ENCODE measurements at regions not wholly inside any gene's neighbourhood (a gene's known extent, or its start where the extent isn't known, plus 50 kb on each side); places are given as distances from the start of the nearest gene placed in this dataset.

DNA sequence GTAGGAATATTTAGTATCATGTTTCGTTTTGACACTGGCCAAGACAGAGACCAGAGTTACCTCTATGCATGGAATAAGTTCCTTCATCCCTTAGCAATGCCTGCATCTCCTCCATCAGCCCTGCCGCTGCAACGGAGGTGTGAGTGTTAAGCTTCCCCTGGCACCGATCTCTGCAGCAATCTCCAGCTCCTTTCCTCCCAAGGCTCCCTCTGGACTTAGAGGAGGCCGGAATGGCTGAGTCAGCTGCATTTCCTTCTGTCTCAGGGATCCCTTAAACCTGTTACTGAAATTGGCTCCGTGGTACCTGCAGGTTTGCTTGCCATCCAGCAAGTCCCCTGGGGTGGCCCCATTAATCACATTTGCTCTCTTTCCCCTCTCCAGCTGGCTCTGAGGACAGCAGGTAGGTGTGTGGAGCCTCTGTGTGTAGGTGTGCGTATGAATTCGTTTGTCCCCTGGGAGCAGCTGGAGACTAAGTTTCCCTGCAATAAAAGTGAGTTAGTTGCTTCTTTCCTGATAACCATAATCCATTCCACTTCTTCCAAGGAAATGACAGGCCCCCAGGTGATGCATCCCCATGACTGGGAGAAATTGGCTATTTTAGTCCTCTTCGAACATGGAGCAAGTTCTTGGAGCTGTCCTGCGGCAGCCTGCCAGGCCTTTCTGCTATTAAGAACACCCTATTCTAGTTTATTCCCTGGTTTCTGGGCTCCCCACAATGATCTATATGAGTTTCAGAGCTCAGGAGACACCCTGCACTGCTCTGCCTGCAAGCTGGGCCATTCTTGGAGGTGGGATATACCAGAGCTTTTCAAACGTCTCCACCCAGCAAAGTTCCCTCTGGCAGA is 457.2 kb upstream of the CADM1 start (continued):
- TF ChIP-seq CTCF (IDR thresholded peaks at IDR 0.05; ENCODE audit: low read depth, low read length, missing input control) = no peak
- TF ChIP-seq SP1 (IDR thresholded peaks at IDR 0.05) = no peak
- TF ChIP-seq RXRA (IDR thresholded peaks at IDR 0.05) = no peak
- TF ChIP-seq NR2F2 (IDR thresholded peaks at IDR 0.05) = no peak
- TF ChIP-seq, protein P1, sequence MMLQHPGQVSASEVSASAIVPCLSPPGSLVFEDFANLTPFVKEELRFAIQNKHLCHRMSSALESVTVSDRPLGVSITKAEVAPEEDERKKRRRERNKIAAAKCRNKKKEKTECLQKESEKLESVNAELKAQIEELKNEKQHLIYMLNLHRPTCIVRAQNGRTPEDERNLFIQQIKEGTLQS (IDR thresholded peaks at IDR 0.05) = no peak
- TF ChIP-seq YY1 (IDR thresholded peaks at IDR 0.05) = no peak
- TF ChIP-seq EGR1 (IDR thresholded peaks at IDR 0.05; ENCODE audit: low read depth in 2 of 2) = no peak

GRCh38 chr11:115959081-115959486 is 454.9 kb upstream of the CADM1 start:
- H3K27me3 ChIP-seq (ENCODE audit: control insufficient read depth in 4 of 4, insufficient read depth in 4 of 4, low read length in 3 of 4) = peaks cover 0 to 2% (median 0%) of the 10 kb centered on the region in 4 donors
- peaks cover 0 to 4% (median under 1%) of the 10 kb centered on the region in 4 donors for H3K4me1 ChIP-seq (ENCODE audit: control insufficient read depth in 4 of 4, insufficient read depth in 4 of 4, low read length in 3 of 4)
- no peaks in the 10 kb centered on the region for H3K9me3 ChIP-seq (ENCODE audit: control insufficient read depth in 4 of 4, low read length in 3 of 4)
- H3K36me3 ChIP-seq (ENCODE audit: control insufficient read depth in 4 of 4, insufficient read depth in 3 of 4, low read depth in 1 of 4, low read length in 3 of 4) = no peaks in the 10 kb centered on the region
- H3K9ac ChIP-seq (ENCODE audit: low read depth in 1 of 2, low read length in 2 of 2) = no peak overlapping the region
- TF ChIP-seq MAX (IDR thresholded peaks at IDR 0.05) (no peak), CTCF (IDR thresholded peaks at IDR 0.05; ENCODE audit: low read depth, low read length, missing input control) (no peak), GABPA (IDR thresholded peaks at IDR 0.05 in 1 of 2, conservative IDR thresholded peaks at IDR 0.05 in 1 of 2) (no peak), TAF1 (conservative IDR thresholded peaks at IDR 0.05) (no peak), YY1 (IDR thresholded peaks at IDR 0.05) (no peak), RAD21 (IDR thresholded peaks at IDR 0.05) (no peak), RXRA (IDR thresholded peaks at IDR 0.05) (no peak), HNF4G (IDR thresholded peaks at IDR 0.05) (no peak), NR2F2 (IDR thresholded peaks at IDR 0.05) (no peak), EGR1 (IDR thresholded peaks at IDR 0.05; ENCODE audit: low read depth in 2 of 2) (no peak), SP1 (IDR thresholded peaks at IDR 0.05) (no peak), FOXA2 (IDR thresholded peaks at IDR 0.05) (no peak), JUND (IDR thresholded peaks at IDR 0.05) (no peak), FOXA1 (IDR thresholded peaks at IDR 0.05) (no peak), HNF4A (conservative IDR thresholded peaks at IDR 0.05) (no peak)
- TF ChIP-seq, protein P2, sequence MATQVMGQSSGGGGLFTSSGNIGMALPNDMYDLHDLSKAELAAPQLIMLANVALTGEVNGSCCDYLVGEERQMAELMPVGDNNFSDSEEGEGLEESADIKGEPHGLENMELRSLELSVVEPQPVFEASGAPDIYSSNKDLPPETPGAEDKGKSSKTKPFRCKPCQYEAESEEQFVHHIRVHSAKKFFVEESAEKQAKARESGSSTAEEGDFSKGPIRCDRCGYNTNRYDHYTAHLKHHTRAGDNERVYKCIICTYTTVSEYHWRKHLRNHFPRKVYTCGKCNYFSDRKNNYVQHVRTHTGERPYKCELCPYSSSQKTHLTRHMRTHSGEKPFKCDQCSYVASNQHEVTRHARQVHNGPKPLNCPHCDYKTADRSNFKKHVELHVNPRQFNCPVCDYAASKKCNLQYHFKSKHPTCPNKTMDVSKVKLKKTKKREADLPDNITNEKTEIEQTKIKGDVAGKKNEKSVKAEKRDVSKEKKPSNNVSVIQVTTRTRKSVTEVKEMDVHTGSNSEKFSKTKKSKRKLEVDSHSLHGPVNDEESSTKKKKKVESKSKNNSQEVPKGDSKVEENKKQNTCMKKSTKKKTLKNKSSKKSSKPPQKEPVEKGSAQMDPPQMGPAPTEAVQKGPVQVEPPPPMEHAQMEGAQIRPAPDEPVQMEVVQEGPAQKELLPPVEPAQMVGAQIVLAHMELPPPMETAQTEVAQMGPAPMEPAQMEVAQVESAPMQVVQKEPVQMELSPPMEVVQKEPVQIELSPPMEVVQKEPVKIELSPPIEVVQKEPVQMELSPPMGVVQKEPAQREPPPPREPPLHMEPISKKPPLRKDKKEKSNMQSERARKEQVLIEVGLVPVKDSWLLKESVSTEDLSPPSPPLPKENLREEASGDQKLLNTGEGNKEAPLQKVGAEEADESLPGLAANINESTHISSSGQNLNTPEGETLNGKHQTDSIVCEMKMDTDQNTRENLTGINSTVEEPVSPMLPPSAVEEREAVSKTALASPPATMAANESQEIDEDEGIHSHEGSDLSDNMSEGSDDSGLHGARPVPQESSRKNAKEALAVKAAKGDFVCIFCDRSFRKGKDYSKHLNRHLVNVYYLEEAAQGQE (IDR thresholded peaks at IDR 0.05) = no peak
- TF ChIP-seq, protein P3, sequence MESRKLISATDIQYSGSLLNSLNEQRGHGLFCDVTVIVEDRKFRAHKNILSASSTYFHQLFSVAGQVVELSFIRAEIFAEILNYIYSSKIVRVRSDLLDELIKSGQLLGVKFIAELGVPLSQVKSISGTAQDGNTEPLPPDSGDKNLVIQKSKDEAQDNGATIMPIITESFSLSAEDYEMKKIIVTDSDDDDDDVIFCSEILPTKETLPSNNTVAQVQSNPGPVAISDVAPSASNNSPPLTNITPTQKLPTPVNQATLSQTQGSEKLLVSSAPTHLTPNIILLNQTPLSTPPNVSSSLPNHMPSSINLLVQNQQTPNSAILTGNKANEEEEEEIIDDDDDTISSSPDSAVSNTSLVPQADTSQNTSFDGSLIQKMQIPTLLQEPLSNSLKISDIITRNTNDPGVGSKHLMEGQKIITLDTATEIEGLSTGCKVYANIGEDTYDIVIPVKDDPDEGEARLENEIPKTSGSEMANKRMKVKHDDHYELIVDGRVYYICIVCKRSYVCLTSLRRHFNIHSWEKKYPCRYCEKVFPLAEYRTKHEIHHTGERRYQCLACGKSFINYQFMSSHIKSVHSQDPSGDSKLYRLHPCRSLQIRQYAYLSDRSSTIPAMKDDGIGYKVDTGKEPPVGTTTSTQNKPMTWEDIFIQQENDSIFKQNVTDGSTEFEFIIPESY (IDR thresholded peaks at IDR 0.05) = no peak
- TF ChIP-seq, protein P1 (IDR thresholded peaks at IDR 0.05) = no peak
- 50% methylated on average over 23 of the region's 23 CpGs for WGBS
- H3K27ac ChIP-seq (ENCODE audit: low read depth in 1 of 2, low read length in 2 of 2) = no peak overlapping the region
- H3K4me3 ChIP-seq (ENCODE audit: low read depth in 1 of 3, low read length in 3 of 3) = no peak overlapping the region
- DNase-seq (ENCODE audit: low spot score) = no peak
